BJ (cell line): ENCODE measurements at regions not wholly inside any gene's neighbourhood (a gene's known extent, or its start where the extent isn't known, plus 50 kb on each side); places are given as distances from the start of the nearest gene placed in this dataset.

Experiments
- CTCF ChIA-PET: fragments of 350-600 bp; formaldehyde crosslinking; extraction: SDS; loops from one replicate; lab custom pipeline; 2021; ENCODE audit warnings: antibody characterized with exemption, inconsistent platforms; lab: Yijun Ruan, JAX
- POLR2A ChIA-PET: fragments of 300-600 bp; sonication (Branson Sonifier 250); formaldehyde crosslinking; extraction: SDS; loops from one replicate; lab custom pipeline; 2021; ENCODE audit warnings: antibody characterized with exemption; lab: Charles Lee
- DNase-seq: peaks from one replicate; pipeline ENCODE4 v3.0.0-alpha.2; 2011; ENCODE audit warnings: low read depth
- H3K27me3 ChIP-seq: 2 replicates; pipeline ENCODE4 v1.6.0; 2011; ENCODE audit warnings: low read length; ENCODE audit not compliant: control insufficient read depth, insufficient read depth
- H3K36me3 ChIP-seq: 2 replicates; pipeline ENCODE4 v1.5.1; 2011; ENCODE audit warnings: low read length; ENCODE audit not compliant: control insufficient read depth, insufficient read depth
- H3K4me3 ChIP-seq: 2 replicates; pipeline ENCODE4 v1.5.1; 2011; ENCODE audit warnings: low read depth, mild to moderate bottlenecking, control low read depth, low read length
- CTCF ChIP-seq: IDR thresholded peaks from 2 replicates; pipeline ENCODE4 v1.5.1; 2011; ENCODE audit warnings: low read depth, mild to moderate bottlenecking, control low read depth, inconsistent platforms, low read length, moderate library complexity; ENCODE audit not compliant: insufficient read depth

- ChIA-PET CTCF (no interaction called here), POLR2A (no interaction called here)
- no peak for DNase-seq
- no peak for TF ChIP-seq CTCF
- Histone ChIP-seq H3K27me3 (no peaks in the 10 kb centered on the region), H3K4me3 (no peak overlapping the region), H3K36me3 (no peaks in the 10 kb centered on the region)
These were observed 273.9 kb upstream of the CHD6 start for GRCh38 chr20:41892031-41892430.

GRCh38 chr20:41889844-41890224, 271.7 kb upstream of the CHD6 start:
- H3K27me3 ChIP-seq = no peaks in the 10 kb centered on the region
- TF ChIP-seq CTCF = no peak
- no peaks in the 10 kb centered on the region for H3K36me3 ChIP-seq
- no peak overlapping the region for H3K4me3 ChIP-seq
- CTCF ChIA-PET = interaction anchor here (1.0 kb wide), 1 partner anchor 12 kb away, joined by 3 read pairs; no protein-coding TSS in a partner anchor
- no peak for DNase-seq
- POLR2A ChIA-PET = no interaction called here

- ChIA-PET POLR2A (no interaction called here), CTCF (no interaction called here)
- DNase-seq = no peak
- Histone ChIP-seq H3K4me3 (no peak overlapping the region), H3K36me3 (no peaks in the 10 kb centered on the region), H3K27me3 (no peaks in the 10 kb centered on the region)
- no peak for TF ChIP-seq CTCF
These were observed 271.1 kb upstream of the CHD6 start for GRCh38 chr20:41889126-41889843.

- POLR2A ChIA-PET = no interaction called here
These were observed 270.3 kb upstream of the CHD6 start for GRCh38 chr20:41888434-41888833.

GRCh38 chr20:41887500-41887899, 269.3 kb upstream of the CHD6 start:
- TF ChIP-seq CTCF = no peak
- no peaks in the 10 kb centered on the region for H3K36me3 ChIP-seq
- H3K27me3 ChIP-seq = no peaks in the 10 kb centered on the region
- ChIA-PET CTCF (no interaction called here), POLR2A (no interaction called here)
- H3K4me3 ChIP-seq = no peak overlapping the region
- DNase-seq = no peak

More at GRCh38 chr20:41888434-41888833, 270.3 kb upstream of the CHD6 start:
- no peak for TF ChIP-seq CTCF
- no peak for DNase-seq
- H3K27me3 ChIP-seq = no peaks in the 10 kb centered on the region
- no peaks in the 10 kb centered on the region for H3K36me3 ChIP-seq
- CTCF ChIA-PET = no interaction called here
- no peak overlapping the region for H3K4me3 ChIP-seq
